GM12875 (cell line): ENCODE measurements at regions not wholly inside any gene's neighbourhood (a gene's known extent, or its start where the extent isn't known, plus 50 kb on each side); places are given as distances from the start of the nearest gene placed in this dataset.

Experiments
- H3K4me3 ChIP-seq: one replicate; pipeline ENCODE4 v1.5.1; 2011; ENCODE audit warnings: low read depth, low read length, control low read depth
- CTCF ChIP-seq: IDR thresholded peaks from 2 replicates; pipeline ENCODE4 v1.5.1; 2011; ENCODE audit warnings: low read depth, mild to moderate bottlenecking, control low read depth, inconsistent platforms, low read length, moderate library complexity, borderline replicate concordance; ENCODE audit not compliant: insufficient read depth

GRCh38 chr7:106459397-106460072 lies 174.8 kb upstream of the NAMPT start:
- no peak overlapping the region for H3K4me3 ChIP-seq
- no peak for TF ChIP-seq CTCF

DNA sequence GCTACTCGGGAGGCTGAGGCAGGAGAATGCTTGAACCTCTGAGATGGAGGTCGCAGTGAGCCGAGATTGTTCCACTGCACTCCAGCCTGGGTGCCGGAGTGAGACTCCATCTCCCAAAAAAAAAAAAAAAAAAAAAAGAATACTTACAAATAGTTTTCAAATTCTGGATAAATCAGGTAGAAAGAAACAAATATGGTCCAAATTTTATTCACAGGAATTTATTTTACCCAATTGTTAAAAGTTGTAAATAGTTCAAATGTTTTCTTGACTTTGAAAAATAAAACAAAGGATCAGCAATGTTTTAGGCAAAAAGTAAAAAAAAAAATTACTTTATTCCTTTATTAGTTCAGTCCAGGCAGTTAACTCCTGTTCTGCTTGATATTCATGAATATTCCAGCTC lies 172.9 kb upstream of the NAMPT start:
- TF ChIP-seq CTCF, result no peak
- no peak overlapping the region for H3K4me3 ChIP-seq

GRCh38 chr7:106456329-106456728 lies 171.5 kb upstream of the NAMPT start:
- no peak for TF ChIP-seq CTCF
- H3K4me3 ChIP-seq, result no peak overlapping the region

GRCh38 chr7:106452031-106452851 lies 167.5 kb upstream of the NAMPT start:
- TF ChIP-seq CTCF, result no peak
- no peak overlapping the region for H3K4me3 ChIP-seq

DNA sequence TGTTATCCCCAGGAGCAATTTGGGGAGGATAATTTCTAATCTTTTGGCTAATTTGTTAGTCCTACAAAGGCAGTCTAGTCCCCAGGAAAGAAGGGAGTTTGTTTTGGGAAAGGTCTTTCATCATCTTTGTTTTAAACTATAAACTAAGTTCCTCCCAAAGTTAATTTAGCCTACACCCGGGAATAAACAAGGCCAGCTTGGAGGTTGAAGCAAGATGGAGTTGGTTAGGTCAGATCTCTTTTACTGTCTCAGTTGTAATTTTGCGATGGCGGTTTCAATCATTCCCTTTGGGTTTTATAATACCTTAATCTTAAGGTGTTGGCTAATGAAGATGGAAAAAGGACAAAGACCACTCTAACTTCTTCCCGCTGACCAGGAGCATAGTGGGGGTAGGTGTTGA lies 166.4 kb upstream of the NAMPT start:
- TF ChIP-seq CTCF, result no peak

DNA sequence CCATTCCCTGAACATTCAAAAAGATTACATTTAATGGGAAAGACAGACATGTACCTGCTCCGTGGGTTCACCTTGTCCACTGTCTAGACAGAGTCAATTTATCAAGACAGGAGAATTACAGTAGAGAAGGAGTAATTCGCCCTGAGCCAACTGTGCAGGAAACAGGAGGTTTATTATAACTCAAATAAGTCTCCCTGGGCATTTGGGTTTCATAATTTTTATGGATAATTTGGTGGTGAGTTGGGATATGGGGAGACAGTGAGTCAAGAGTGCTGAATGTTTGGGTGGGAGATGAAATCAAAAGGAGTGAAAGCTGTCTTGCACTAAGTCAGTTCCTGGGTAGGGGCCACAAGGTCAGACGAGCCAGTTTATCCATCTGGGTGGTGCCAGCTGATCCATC lies 165.9 kb upstream of the NAMPT start:
- H3K4me3 ChIP-seq, result no peak overlapping the region
- no peak for TF ChIP-seq CTCF

More for the DNA sequence above, 166.4 kb upstream of the NAMPT start:
- no peak overlapping the region for H3K4me3 ChIP-seq
